HL-60 (cell line): ENCODE measurements at regions not wholly inside any gene's neighbourhood (a gene's known extent, or its start where the extent isn't known, plus 50 kb on each side); places are given as distances from the start of the nearest gene placed in this dataset.
A peak's percentile ranks its signal among the peaks of the same experiment; 100 is the strongest.

Source experiments
- DNase-seq, 2 experiments: peaks; one replicate each; pipeline ENCODE4 v3.0.0-alpha.2; 2010 to 2020; ENCODE audit warnings: low read depth in 1 of 2, low spot score in 1 of 2
- H3K27ac ChIP-seq: fragments of 250-450 bp; sonication (Bioruptor Pico); replicated peaks from 2 replicates; pipeline ENCODE4 v1.5.1; 2020; ENCODE audit warnings: mild to moderate bottlenecking, moderate library complexity
- H3K27me3 ChIP-seq: fragments of 250-450 bp; sonication (Bioruptor Pico); 2 replicates; pipeline ENCODE4 v1.5.1; 2021; ENCODE audit warnings: mild to moderate bottlenecking, moderate library complexity; ENCODE audit not compliant: insufficient read depth, poor library complexity, severe bottlenecking
- H3K4me3 ChIP-seq: replicated peaks from 2 replicates; pipeline ENCODE4 v1.5.1; 2011; ENCODE audit warnings: mild to moderate bottlenecking, control low read depth, low read length; ENCODE audit not compliant: insufficient read depth
- GABPA ChIP-seq: IDR thresholded peaks from 2 replicates; pipeline ENCODE4 v1.6.1; 2012; ENCODE audit warnings: low read depth
- POLR2AphosphoS5 ChIP-seq: IDR thresholded peaks from 2 replicates; pipeline ENCODE4 v1.6.1; 2012; ENCODE audit warnings: low read depth
- SPI1 ChIP-seq: IDR thresholded peaks from 2 replicates; pipeline ENCODE4 v1.6.1; 2012; ENCODE audit warnings: low read depth, mild to moderate bottlenecking, borderline replicate concordance
- TF ChIP-seq, protein P1 (sequence below): IDR thresholded peaks from 2 replicates; pipeline ENCODE4 v1.6.1; 2012; ENCODE audit warnings: low read depth; ENCODE audit not compliant: insufficient replicate concordance
- TF ChIP-seq, protein P2 (sequence below): IDR thresholded peaks from one replicate; pipeline ENCODE4 v1.5.1; 2011; ENCODE audit warnings: low read length, control low read depth, inconsistent platforms; ENCODE audit not compliant: insufficient read depth

DNA sequence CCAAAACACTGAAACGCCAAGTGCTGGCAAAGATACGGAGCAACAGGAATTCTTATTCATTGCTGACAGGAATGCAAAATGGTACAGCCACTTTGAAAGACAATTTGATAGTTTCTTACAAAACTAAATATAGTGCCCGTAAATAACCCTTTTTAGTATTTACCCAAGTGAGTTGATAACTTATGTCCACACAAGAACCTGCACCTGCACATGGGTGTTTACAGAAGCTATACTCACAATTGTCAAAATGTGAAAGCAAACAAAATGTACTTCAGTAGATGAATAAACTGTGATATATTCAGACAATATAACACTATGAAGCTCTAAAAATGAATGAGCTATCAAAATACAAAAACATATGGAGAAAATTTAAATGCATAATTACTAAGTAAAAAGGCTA is 86.6 kb downstream of the ATXN7L3B start:
- TF ChIP-seq, protein P1, sequence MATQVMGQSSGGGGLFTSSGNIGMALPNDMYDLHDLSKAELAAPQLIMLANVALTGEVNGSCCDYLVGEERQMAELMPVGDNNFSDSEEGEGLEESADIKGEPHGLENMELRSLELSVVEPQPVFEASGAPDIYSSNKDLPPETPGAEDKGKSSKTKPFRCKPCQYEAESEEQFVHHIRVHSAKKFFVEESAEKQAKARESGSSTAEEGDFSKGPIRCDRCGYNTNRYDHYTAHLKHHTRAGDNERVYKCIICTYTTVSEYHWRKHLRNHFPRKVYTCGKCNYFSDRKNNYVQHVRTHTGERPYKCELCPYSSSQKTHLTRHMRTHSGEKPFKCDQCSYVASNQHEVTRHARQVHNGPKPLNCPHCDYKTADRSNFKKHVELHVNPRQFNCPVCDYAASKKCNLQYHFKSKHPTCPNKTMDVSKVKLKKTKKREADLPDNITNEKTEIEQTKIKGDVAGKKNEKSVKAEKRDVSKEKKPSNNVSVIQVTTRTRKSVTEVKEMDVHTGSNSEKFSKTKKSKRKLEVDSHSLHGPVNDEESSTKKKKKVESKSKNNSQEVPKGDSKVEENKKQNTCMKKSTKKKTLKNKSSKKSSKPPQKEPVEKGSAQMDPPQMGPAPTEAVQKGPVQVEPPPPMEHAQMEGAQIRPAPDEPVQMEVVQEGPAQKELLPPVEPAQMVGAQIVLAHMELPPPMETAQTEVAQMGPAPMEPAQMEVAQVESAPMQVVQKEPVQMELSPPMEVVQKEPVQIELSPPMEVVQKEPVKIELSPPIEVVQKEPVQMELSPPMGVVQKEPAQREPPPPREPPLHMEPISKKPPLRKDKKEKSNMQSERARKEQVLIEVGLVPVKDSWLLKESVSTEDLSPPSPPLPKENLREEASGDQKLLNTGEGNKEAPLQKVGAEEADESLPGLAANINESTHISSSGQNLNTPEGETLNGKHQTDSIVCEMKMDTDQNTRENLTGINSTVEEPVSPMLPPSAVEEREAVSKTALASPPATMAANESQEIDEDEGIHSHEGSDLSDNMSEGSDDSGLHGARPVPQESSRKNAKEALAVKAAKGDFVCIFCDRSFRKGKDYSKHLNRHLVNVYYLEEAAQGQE: no peak
- DNase-seq: no peak

DNA sequence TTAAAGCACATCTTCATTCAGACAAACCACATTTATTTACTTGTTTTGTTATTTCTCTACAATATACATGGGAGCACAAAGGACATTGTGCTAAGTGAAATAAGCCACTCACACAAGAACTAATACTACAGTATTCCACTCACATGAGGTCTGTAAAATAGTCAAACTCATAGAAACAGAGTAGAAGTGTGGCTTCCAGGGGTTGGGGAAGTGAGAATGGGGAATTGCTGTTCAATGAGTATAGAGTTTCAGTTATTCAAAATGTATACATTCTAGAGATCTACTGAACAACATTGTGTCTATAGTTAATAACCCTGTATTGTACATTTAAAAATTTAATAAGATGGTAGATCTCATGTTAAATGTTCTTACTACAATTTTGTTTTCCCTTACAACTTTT is 88.8 kb downstream of the ATXN7L3B start:
- H3K27me3 ChIP-seq: no peaks in the 10 kb centered on the region
- no peak for DNase-seq

More for the DNA sequence above, 86.6 kb downstream of the ATXN7L3B start:
- no peak overlapping the region for H3K27ac ChIP-seq
- no peak overlapping the region for H3K4me3 ChIP-seq
- H3K27me3 ChIP-seq: no peaks in the 10 kb centered on the region

DNA sequence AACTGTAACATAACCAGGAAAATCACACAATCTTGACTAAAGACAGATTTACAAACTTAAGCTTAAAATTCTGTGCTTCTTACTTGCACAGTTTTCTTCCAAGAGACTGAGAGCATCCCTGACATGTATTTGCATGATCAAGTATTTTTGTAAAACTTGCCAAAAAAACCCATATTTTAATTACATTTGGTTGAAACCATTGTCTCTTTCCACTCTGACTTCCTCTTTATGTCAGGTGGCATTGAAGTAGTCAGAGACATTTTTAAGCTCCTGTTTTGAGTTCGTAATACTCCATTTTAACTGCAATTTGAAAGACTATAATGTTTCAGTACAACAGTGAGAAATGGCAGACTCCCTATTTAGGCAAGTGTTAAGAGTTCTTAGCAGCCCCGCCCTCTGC is 103.6 kb downstream of the ATXN7L3B start:
- H3K27me3 ChIP-seq: no peaks in the 10 kb centered on the region
- DNase-seq: no peak
- H3K4me3 ChIP-seq: no peak overlapping the region
- TF ChIP-seq, protein P1: no peak
- TF ChIP-seq, protein P2, sequence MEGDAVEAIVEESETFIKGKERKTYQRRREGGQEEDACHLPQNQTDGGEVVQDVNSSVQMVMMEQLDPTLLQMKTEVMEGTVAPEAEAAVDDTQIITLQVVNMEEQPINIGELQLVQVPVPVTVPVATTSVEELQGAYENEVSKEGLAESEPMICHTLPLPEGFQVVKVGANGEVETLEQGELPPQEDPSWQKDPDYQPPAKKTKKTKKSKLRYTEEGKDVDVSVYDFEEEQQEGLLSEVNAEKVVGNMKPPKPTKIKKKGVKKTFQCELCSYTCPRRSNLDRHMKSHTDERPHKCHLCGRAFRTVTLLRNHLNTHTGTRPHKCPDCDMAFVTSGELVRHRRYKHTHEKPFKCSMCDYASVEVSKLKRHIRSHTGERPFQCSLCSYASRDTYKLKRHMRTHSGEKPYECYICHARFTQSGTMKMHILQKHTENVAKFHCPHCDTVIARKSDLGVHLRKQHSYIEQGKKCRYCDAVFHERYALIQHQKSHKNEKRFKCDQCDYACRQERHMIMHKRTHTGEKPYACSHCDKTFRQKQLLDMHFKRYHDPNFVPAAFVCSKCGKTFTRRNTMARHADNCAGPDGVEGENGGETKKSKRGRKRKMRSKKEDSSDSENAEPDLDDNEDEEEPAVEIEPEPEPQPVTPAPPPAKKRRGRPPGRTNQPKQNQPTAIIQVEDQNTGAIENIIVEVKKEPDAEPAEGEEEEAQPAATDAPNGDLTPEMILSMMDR: no peak
- TF ChIP-seq GABPA (no peak), SPI1 (peak; percentile 54; the same call in 1 of the 2 replicates), POLR2AphosphoS5 (no peak)
- H3K27ac ChIP-seq: no peak overlapping the region

More for the DNA sequence above, 88.8 kb downstream of the ATXN7L3B start:
- TF ChIP-seq, protein P2: no peak
- TF ChIP-seq, protein P1: no peak
- TF ChIP-seq SPI1 (no peak), POLR2AphosphoS5 (no peak), GABPA (no peak)
- Histone ChIP-seq H3K4me3 (no peak overlapping the region), H3K27ac (no peak overlapping the region)

DNA sequence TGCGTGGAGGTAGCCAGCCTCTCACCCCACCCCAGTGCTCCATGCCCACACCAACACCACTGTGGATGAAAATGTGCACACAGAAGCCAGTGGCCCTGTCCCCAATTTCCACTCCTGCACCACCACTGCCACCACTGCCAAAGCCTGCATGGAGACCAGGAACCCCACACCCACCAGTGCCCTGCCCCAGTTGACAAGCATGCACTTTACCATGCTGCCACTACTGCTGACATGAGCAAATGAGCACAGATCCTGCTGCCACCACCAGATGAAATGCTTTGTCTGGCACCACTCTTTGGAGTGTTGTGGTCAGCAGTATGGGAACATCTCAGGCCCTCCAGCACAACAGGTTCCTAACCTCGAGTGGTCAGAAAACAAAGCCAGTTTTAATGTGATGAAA is 104.1 kb downstream of the ATXN7L3B start:
- no peak overlapping the region for H3K27ac ChIP-seq
- H3K4me3 ChIP-seq: no peak overlapping the region
- DNase-seq: no peak
- no peaks in the 10 kb centered on the region for H3K27me3 ChIP-seq
- TF ChIP-seq POLR2AphosphoS5: no peak
- TF ChIP-seq SPI1: no peak
- TF ChIP-seq, protein P2: no peak
